Trophoblast cell (in vitro differentiated cells and primary cell): ENCODE measurements at regions not wholly inside any gene's neighbourhood (a gene's known extent, or its start where the extent isn't known, plus 50 kb on each side); places are given as distances from the start of the nearest gene placed in this dataset.

ENCODE experiments used
- DNase-seq, 2 donors: peaks; one replicate each; pipeline ENCODE4 v3.0.0-alpha.2; 2016
- H2AFZ ChIP-seq: 2 replicates; pipeline ENCODE4 v1.6.1; 2013; ENCODE audit warnings: low read length, moderate library complexity, mild to moderate bottlenecking; ENCODE audit not compliant: insufficient read depth, poor library complexity
- H2AK5ac ChIP-seq: 2 replicates; pipeline ENCODE4 v1.6.1; 2013; ENCODE audit warnings: mild to moderate bottlenecking, low read length
- H2BK120ac ChIP-seq: 2 replicates; pipeline ENCODE4 v1.6.1; 2013; ENCODE audit warnings: low read length, mild to moderate bottlenecking, moderate library complexity; ENCODE audit not compliant: insufficient read depth, poor library complexity
- H2BK12ac ChIP-seq: 2 replicates; pipeline ENCODE4 v1.6.1; 2013; ENCODE audit warnings: mild to moderate bottlenecking, low read length, moderate library complexity
- H2BK5ac ChIP-seq: 2 replicates; pipeline ENCODE4 v1.6.1; 2013; ENCODE audit warnings: low read length, low read depth, moderate library complexity, mild to moderate bottlenecking; ENCODE audit not compliant: poor library complexity
- H3K14ac ChIP-seq: 2 replicates; pipeline ENCODE4 v1.6.1; 2013; ENCODE audit warnings: mild to moderate bottlenecking, low read length
- H3K18ac ChIP-seq: 2 replicates; pipeline ENCODE4 v1.6.1; 2013; ENCODE audit warnings: mild to moderate bottlenecking, low read length
- H3K23ac ChIP-seq: 2 replicates; pipeline ENCODE4 v1.6.1; 2013; ENCODE audit warnings: low read length
- H3K27ac ChIP-seq: 2 replicates; pipeline ENCODE4 v1.5.1; 2013; ENCODE audit warnings: low read depth, mild to moderate bottlenecking, inconsistent platforms, low read length, moderate library complexity
- H3K27me3 ChIP-seq: 2 replicates; pipeline ENCODE4 v1.6.1; 2013; ENCODE audit warnings: inconsistent platforms, mild to moderate bottlenecking, low read length, moderate library complexity; ENCODE audit not compliant: insufficient read depth
- H3K36me3 ChIP-seq, 2 experiments: 1 replicate in 1 of 2; 2 replicates in 1 of 2; pipeline ENCODE4 v1.6.1; 2013; ENCODE audit warnings: low read length in 2 of 2, mild to moderate bottlenecking in 2 of 2, moderate library complexity in 1 of 2; ENCODE audit not compliant: insufficient read depth in 2 of 2, control insufficient read depth in 1 of 2
- H3K4ac ChIP-seq: 2 replicates; pipeline ENCODE4 v1.6.1; 2013; ENCODE audit warnings: low read depth, mild to moderate bottlenecking, low read length, moderate library complexity
- H3K4me1 ChIP-seq, 2 experiments: 1 replicate in 1 of 2; 2 replicates in 1 of 2; pipeline ENCODE4 v1.6.1; 2013; ENCODE audit warnings: low read length in 2 of 2, mild to moderate bottlenecking in 2 of 2, moderate library complexity in 1 of 2; ENCODE audit not compliant: insufficient read depth in 2 of 2, control insufficient read depth in 1 of 2
- H3K4me2 ChIP-seq: 2 replicates; pipeline ENCODE4 v1.6.1; 2013; ENCODE audit warnings: inconsistent platforms, mild to moderate bottlenecking, low read length, moderate library complexity
- H3K4me3 ChIP-seq: 2 replicates; pipeline ENCODE4 v1.5.1; 2013; ENCODE audit warnings: mild to moderate bottlenecking, low read depth, low read length, inconsistent platforms
- H3K79me1 ChIP-seq: one replicate; pipeline ENCODE4 v1.6.1; 2013; ENCODE audit warnings: low read length
- H3K79me2 ChIP-seq: 2 replicates; pipeline ENCODE4 v1.6.1; 2013; ENCODE audit warnings: low read length, mild to moderate bottlenecking; ENCODE audit not compliant: control insufficient read depth, insufficient read depth, poor library complexity
- H3K9ac ChIP-seq: 2 replicates; pipeline ENCODE4 v1.6.1; 2013; ENCODE audit warnings: mild to moderate bottlenecking, low read length
- H3K9me3 ChIP-seq: 2 replicates; pipeline ENCODE4 v1.6.1; 2013; ENCODE audit warnings: low read depth, mild to moderate bottlenecking, control low read depth, inconsistent platforms, low read length; ENCODE audit not compliant: insufficient read depth
- H4K12ac ChIP-seq: 2 replicates; pipeline ENCODE4 v1.6.1; 2013; ENCODE audit warnings: low read depth, mild to moderate bottlenecking, low read length, moderate library complexity
- H4K8ac ChIP-seq: 2 replicates; pipeline ENCODE4 v1.6.1; 2013; ENCODE audit warnings: low read depth, mild to moderate bottlenecking, low read length, moderate library complexity
- H4K91ac ChIP-seq: one replicate; pipeline ENCODE4 v1.6.1; 2013; ENCODE audit warnings: low read depth, mild to moderate bottlenecking, low read length, moderate library complexity
- WGBS: extraction: QIAGEN DNeasy Blood & Tissue Kit; methylation state at CpG from one replicate; pipeline ENCODE4 v1.1.7; 2013; ENCODE audit warnings: missing lambda C conversion rate; ENCODE audit not compliant: insufficient read length, insufficient coverage; ENCODE audit errors: extremely low coverage; 5-methylcytosine and 5-hydroxymethylcytosine counted together

DNA sequence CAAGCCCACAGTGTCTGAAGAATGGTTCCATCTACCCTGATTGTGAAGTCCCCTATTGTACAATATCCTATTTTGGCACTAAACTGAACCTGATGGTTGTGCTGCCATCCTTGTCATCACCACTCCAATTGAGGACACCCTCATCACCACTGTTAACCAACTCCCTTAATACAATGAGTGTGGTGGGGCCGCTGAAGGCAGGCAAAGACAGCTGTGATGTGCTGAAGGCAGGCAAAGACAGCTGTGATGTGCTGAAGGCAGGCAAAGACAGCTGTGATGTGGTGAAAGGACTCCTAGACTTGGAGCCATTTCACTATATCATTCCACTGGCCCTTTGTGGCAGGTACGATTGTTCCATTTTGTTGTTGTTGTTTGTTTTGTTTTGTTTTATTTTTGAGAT is 481.6 kb downstream of the SOX6 start:
- peaks cover 2 to 7% of the 10 kb centered on the region in 2 experiments for H3K4me1 ChIP-seq
- peak overlapping the region; percentile 26 for H4K8ac ChIP-seq
- H4K12ac ChIP-seq: no peak overlapping the region
- peak overlapping the region; percentile 84 for H4K91ac ChIP-seq
- no peak overlapping the region for H3K18ac ChIP-seq
- H3K79me2 ChIP-seq: no peaks in the 10 kb centered on the region
- peaks cover 6% of the 10 kb centered on the region for H3K79me1 ChIP-seq
- H2BK5ac ChIP-seq: no peak overlapping the region
- peak overlapping the region; percentile 73 for H3K14ac ChIP-seq
- no peak overlapping the region for H3K9ac ChIP-seq
- H2AK5ac ChIP-seq: no peak overlapping the region
- peak overlapping the region; percentile 94 for H2BK12ac ChIP-seq
- no peak overlapping the region for H3K23ac ChIP-seq
- H3K27ac ChIP-seq: no peak overlapping the region
- H2AFZ ChIP-seq: no peak overlapping the region
- WGBS: no CpG with 5 or more reads among the region's 2 CpGs
- H3K4me3 ChIP-seq: no peak overlapping the region
- H3K36me3 ChIP-seq: no peaks in the 10 kb centered on the region
- no peaks in the 10 kb centered on the region for H3K27me3 ChIP-seq
- DNase-seq: no peak
- peak overlapping the region; percentile 91 for H2BK120ac ChIP-seq
- H3K4me2 ChIP-seq: no peak overlapping the region
- H3K4ac ChIP-seq: no peak overlapping the region
- H3K9me3 ChIP-seq: peaks cover 2% of the 10 kb centered on the region

DNA sequence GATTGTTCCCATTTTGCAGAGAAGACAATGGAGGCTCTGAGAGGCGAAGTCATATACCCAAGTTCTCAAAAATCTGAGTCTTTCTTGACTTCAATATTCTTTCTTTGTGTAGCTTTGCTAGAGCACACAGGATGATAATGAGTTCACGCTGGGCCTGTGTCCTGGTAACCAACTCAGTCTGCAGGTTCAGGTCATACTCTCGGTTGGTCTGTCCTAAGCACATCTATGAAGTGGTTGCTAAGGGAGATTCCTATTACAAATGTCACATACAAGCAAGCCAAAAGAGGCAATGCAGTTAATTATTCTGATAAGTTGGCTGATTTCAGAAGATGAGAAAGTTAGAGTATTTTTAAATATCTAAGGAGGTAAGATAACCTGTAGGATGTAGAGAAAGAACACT is 481.0 kb downstream of the SOX6 start:
- H4K91ac ChIP-seq: peak overlapping the region; percentile 1
- WGBS: no CpG with 5 or more reads among the region's 3 CpGs
- H3K4me3 ChIP-seq: no peak overlapping the region
- H3K23ac ChIP-seq: no peak overlapping the region
- H3K14ac ChIP-seq: no peak overlapping the region
- H3K4ac ChIP-seq: no peak overlapping the region
- no peak for DNase-seq
- H3K9ac ChIP-seq: no peak overlapping the region
- H3K4me1 ChIP-seq: peaks cover 2 to 7% of the 10 kb centered on the region in 2 experiments
- no peaks in the 10 kb centered on the region for H3K79me2 ChIP-seq
- H3K18ac ChIP-seq: no peak overlapping the region
- no peak overlapping the region for H2BK120ac ChIP-seq
- H2BK5ac ChIP-seq: no peak overlapping the region
- H4K12ac ChIP-seq: no peak overlapping the region
- H3K9me3 ChIP-seq: peaks cover 2% of the 10 kb centered on the region
- no peak overlapping the region for H2AK5ac ChIP-seq
- no peaks in the 10 kb centered on the region for H3K27me3 ChIP-seq
- no peak overlapping the region for H4K8ac ChIP-seq
- no peak overlapping the region for H3K4me2 ChIP-seq
- H2BK12ac ChIP-seq: no peak overlapping the region
- no peaks in the 10 kb centered on the region for H3K36me3 ChIP-seq
- H3K79me1 ChIP-seq: peaks cover 6% of the 10 kb centered on the region
- H2AFZ ChIP-seq: no peak overlapping the region
- no peak overlapping the region for H3K27ac ChIP-seq

DNA sequence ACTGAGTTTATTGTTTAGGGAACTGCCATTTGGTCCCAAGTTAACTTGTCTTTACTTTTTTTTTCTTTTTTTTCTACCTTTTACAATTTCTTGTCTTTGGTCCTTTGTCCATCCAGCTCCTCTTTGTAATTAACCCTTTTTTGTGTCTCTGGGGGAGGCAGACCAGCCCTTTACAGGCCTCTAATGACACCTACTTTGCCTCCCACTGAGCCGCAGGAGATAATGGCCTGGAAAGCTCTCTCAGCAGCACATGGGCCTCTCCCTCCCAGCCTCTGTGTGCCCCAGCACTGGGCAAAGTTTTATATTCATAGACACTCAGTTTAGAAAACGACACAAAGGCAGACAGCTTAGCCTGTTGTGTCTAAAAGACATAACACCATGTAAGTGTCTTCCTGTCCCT is 480.4 kb downstream of the SOX6 start:
- no peak overlapping the region for H4K8ac ChIP-seq
- H4K12ac ChIP-seq: no peak overlapping the region
- no peak overlapping the region for H3K27ac ChIP-seq
- H4K91ac ChIP-seq: peak overlapping the region; percentile 20
- no peak overlapping the region for H2AK5ac ChIP-seq
- H3K9me3 ChIP-seq: peaks cover 2% of the 10 kb centered on the region
- no peak overlapping the region for H3K4me2 ChIP-seq
- H2BK12ac ChIP-seq: peak overlapping the region; percentile 27
- H3K18ac ChIP-seq: no peak overlapping the region
- H3K79me1 ChIP-seq: peaks cover 6% of the 10 kb centered on the region
- no CpG with 5 or more reads among the region's 2 CpGs for WGBS
- peak overlapping the region; percentile 1 for H2AFZ ChIP-seq
- H3K4me3 ChIP-seq: no peak overlapping the region
- H3K36me3 ChIP-seq: no peaks in the 10 kb centered on the region
- no peaks in the 10 kb centered on the region for H3K79me2 ChIP-seq
- no peaks in the 10 kb centered on the region for H3K27me3 ChIP-seq
- no peak overlapping the region for H2BK120ac ChIP-seq
- H3K23ac ChIP-seq: no peak overlapping the region
- H2BK5ac ChIP-seq: peak overlapping the region; percentile 39
- H3K9ac ChIP-seq: no peak overlapping the region
- DNase-seq: no peak
- peaks cover 2 to 7% of the 10 kb centered on the region in 2 experiments for H3K4me1 ChIP-seq
- no peak overlapping the region for H3K14ac ChIP-seq
- no peak overlapping the region for H3K4ac ChIP-seq

DNA sequence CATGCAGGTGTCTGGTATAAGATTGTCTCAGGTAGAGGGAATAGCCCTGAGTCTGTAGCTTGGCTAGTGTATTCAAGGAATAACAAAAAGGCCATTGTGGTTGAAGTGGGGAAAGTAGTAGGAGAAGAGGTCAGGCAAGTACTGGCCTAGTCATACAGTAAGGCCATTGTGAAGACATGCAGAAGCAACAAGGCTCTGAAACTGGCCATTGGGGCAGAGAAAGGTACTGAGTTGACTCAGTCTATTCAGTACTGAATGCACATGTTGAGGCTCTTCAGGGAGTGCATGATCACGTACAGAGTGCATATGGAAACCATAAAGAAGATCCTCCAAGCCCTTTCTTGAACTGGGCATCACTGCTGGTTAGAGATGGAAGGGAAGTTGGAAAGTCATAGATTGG is 477.6 kb downstream of the SOX6 start:
- Histone ChIP-seq H3K79me2 (no peaks in the 10 kb centered on the region), H2BK120ac (no peak overlapping the region), H2BK12ac (no peak overlapping the region), H3K27ac (no peak overlapping the region), H3K4ac (no peak overlapping the region), H2AK5ac (no peak overlapping the region), H3K79me1 (peaks cover 10% of the 10 kb centered on the region), H2BK5ac (no peak overlapping the region), H3K27me3 (no peaks in the 10 kb centered on the region), H3K4me3 (no peak overlapping the region), H3K18ac (no peak overlapping the region), H2AFZ (no peak overlapping the region), H4K12ac (no peak overlapping the region), H3K14ac (no peak overlapping the region), H4K91ac (no peak overlapping the region), H3K23ac (no peak overlapping the region), H3K9me3 (peaks cover 2% of the 10 kb centered on the region), H3K9ac (no peak overlapping the region), H4K8ac (no peak overlapping the region), H3K36me3 (no peaks in the 10 kb centered on the region), H3K4me1 (peaks cover under 1 to 6% of the 10 kb centered on the region in 2 experiments), H3K4me2 (no peak overlapping the region)
- DNase-seq: no peak
- WGBS: no CpG with 5 or more reads among the region's 1 CpG
